BJ (cell line): ENCODE measurements at regions not wholly inside any gene's neighbourhood (a gene's known extent, or its start where the extent isn't known, plus 50 kb on each side); places are given as distances from the start of the nearest gene placed in this dataset.

Experiments
- CTCF ChIA-PET: fragments of 350-600 bp; formaldehyde crosslinking; extraction: SDS; loops from one replicate; lab custom pipeline; 2021; ENCODE audit warnings: antibody characterized with exemption, inconsistent platforms; lab: Yijun Ruan, JAX
- POLR2A ChIA-PET: fragments of 300-600 bp; sonication (Branson Sonifier 250); formaldehyde crosslinking; extraction: SDS; loops from one replicate; lab custom pipeline; 2021; ENCODE audit warnings: antibody characterized with exemption; lab: Charles Lee
- DNase-seq: peaks from one replicate; pipeline ENCODE4 v3.0.0-alpha.2; 2011; ENCODE audit warnings: low read depth
- H3K27me3 ChIP-seq: 2 replicates; pipeline ENCODE4 v1.6.0; 2011; ENCODE audit warnings: low read length; ENCODE audit not compliant: control insufficient read depth, insufficient read depth
- H3K36me3 ChIP-seq: 2 replicates; pipeline ENCODE4 v1.5.1; 2011; ENCODE audit warnings: low read length; ENCODE audit not compliant: control insufficient read depth, insufficient read depth
- H3K4me3 ChIP-seq: 2 replicates; pipeline ENCODE4 v1.5.1; 2011; ENCODE audit warnings: low read depth, mild to moderate bottlenecking, control low read depth, low read length
- TF ChIP-seq, protein P1 (sequence below): IDR thresholded peaks from 2 replicates; pipeline ENCODE4 v1.5.1; 2011; ENCODE audit warnings: low read depth, mild to moderate bottlenecking, control low read depth, inconsistent platforms, low read length, moderate library complexity; ENCODE audit not compliant: insufficient read depth

DNA sequence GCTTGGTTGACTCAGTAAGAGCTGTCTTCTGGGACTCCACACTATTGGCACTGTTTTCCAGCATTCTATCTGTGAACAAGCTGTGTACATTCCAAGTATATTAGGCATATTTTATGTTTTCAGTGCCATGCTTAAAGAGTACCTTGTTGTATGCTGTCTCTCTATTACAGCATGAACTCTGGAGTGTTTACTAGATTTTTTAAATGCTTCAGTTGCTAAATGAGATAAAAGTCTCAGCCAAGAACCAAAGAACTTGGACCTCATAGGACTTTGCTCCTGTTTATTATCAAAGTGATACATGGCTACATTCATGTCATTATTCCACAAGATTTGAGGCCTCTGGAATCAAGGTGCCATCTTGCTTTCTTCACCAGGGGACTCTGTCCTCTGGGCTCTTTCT is 167.2 kb downstream of the C9orf152 start:
- ChIA-PET CTCF (no interaction called here), POLR2A (no interaction called here)
- Histone ChIP-seq H3K4me3 (no peak overlapping the region), H3K27me3 (no peaks in the 10 kb centered on the region), H3K36me3 (no peaks in the 10 kb centered on the region)
- DNase-seq: no peak
- TF ChIP-seq, protein P1, sequence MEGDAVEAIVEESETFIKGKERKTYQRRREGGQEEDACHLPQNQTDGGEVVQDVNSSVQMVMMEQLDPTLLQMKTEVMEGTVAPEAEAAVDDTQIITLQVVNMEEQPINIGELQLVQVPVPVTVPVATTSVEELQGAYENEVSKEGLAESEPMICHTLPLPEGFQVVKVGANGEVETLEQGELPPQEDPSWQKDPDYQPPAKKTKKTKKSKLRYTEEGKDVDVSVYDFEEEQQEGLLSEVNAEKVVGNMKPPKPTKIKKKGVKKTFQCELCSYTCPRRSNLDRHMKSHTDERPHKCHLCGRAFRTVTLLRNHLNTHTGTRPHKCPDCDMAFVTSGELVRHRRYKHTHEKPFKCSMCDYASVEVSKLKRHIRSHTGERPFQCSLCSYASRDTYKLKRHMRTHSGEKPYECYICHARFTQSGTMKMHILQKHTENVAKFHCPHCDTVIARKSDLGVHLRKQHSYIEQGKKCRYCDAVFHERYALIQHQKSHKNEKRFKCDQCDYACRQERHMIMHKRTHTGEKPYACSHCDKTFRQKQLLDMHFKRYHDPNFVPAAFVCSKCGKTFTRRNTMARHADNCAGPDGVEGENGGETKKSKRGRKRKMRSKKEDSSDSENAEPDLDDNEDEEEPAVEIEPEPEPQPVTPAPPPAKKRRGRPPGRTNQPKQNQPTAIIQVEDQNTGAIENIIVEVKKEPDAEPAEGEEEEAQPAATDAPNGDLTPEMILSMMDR: no peak

DNA sequence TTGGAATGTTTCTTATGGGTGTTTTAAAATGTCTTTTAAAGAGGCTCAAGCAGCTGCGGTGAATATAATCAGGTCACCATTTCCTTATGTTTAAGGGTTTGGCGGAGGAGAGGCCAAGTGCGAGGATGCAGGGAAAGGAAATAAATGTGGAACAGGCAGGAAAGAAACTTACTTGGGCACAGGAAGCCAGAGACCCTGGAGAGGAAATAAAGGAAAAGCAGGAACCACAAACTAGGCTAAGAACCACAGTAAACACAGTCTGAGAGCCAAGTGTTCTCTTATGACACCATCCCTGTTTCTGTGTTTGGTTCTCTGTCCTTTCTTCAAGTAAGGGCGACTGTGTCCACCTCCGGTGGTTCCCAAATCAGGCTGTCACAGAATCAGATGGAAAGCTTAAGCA is 166.5 kb downstream of the C9orf152 start:
- DNase-seq: no peak
- H3K36me3 ChIP-seq: no peaks in the 10 kb centered on the region
- POLR2A ChIA-PET: no interaction called here
- CTCF ChIA-PET: interaction anchor here (1.4 kb wide), 1 partner anchor 160 kb away, joined by 3 read pairs; no protein-coding TSS in a partner anchor
- TF ChIP-seq, protein P1: no peak
- no peaks in the 10 kb centered on the region for H3K27me3 ChIP-seq
- H3K4me3 ChIP-seq: no peak overlapping the region

DNA sequence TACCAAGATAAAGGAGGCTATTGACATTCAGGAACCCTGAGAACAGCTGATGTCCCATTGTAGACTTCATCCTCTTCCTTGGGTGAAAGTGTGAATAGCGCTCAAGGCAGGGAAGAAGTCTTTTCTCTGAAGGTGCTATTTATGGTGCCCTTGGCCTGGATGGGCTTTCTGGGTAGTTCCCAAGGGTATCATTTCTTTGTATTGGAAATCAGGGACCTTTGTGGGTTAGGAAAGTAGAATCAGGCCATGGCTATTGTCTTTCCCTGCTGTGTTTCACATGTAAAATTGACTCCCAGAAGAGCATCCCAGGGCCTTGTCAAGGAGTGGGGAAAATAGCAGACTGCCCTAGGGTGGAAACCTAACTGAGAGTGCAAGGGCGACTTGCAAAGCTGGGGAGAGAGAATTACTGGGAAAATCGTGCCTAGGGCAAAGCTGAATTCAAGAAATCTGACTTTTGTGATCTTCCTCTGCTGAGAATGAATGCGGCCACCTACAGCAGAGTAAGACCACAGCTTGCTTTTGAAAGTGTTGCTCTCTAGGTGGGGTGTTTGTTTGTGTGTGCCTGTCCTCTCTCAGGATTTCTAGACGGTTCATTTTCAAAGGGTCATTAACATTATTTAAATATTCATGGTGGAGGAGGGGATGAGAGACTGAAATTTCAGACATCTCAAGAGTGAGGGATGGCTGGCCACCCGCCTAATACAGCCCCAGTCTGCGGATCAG is 160.6 kb downstream of the C9orf152 start:
- Histone ChIP-seq H3K36me3 (no peaks in the 10 kb centered on the region), H3K4me3 (no peak overlapping the region), H3K27me3 (no peaks in the 10 kb centered on the region)
- CTCF ChIA-PET: no interaction called here
- TF ChIP-seq, protein P1: no peak
- POLR2A ChIA-PET: no interaction called here
- no peak for DNase-seq

DNA sequence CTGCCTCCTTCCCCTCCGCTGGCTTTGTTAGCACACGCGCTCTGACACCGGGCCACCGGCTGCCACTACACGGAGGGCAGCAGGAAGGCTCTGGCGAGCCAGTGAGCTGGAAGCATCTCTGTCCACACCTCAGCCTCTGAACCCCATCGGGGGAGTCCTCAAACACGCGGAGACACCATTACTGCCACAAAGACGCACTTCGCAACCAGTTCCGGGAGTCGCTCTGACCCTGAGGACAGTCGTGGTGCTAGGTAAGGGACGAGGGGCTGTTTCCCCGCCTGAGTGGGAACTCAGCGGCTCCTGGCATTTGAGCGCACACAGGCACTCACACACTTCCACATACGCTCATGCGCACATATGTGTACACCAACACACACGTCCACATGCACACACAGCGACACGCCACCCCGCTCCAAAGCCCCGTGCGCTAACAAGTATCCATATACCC is 160.0 kb downstream of the C9orf152 start:
- H3K27me3 ChIP-seq: no peaks in the 10 kb centered on the region
- TF ChIP-seq, protein P1: no peak
- no peaks in the 10 kb centered on the region for H3K36me3 ChIP-seq
- peak overlapping the region; percentile 93 for H3K4me3 ChIP-seq
- CTCF ChIA-PET: no interaction called here
- POLR2A ChIA-PET: no interaction called here
- DNase-seq: no peak

DNA sequence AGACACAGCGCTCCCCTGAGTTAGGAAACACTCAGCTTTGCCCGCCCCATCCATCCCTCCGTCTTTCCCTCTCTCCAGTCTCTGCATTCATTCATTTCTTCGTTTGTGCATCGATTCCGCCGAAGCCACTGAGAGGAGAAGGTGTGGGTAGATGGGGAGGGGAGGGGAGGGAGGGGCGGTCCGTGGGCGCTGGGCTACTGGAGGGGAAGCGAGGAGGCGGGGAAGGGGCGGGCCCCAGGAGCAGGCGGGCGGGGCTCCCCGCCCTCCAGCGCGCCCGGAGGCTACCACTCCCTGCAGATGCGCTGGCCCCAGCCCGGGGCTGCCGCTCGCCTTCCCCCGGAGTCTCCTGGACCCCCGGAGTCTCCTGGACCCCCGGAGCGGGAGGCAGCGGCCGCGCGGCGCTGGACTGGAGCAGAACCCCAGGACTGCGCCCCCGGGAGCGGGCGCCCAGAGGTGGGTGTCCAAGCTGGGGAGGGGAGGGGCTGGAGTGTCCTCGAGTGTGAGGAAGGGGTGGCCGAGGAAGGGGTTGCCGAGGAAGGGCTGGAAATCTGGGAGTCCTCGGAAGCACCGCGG is 159.5 kb downstream of the C9orf152 start:
- ChIA-PET CTCF (no interaction called here), POLR2A (no interaction called here)
- no peaks in the 10 kb centered on the region for H3K27me3 ChIP-seq
- H3K4me3 ChIP-seq: peak overlapping the region; percentile 93
- TF ChIP-seq, protein P1: no peak
- DNase-seq: no peak
- no peaks in the 10 kb centered on the region for H3K36me3 ChIP-seq
